Osteocyte (in vitro differentiated cells): ENCODE measurements at regions not wholly inside any gene's neighbourhood (a gene's known extent, or its start where the extent isn't known, plus 50 kb on each side); places are given as distances from the start of the nearest gene placed in this dataset.
"Not testable (repeated sequence)": the region's sequence is repeated elsewhere in the genome, so short reads cannot be mapped to it uniquely, and the experiment has no call there.

Experiments used
- DNase-seq: peaks from one replicate; pipeline ENCODE4 v3.0.0; 2021; ENCODE audit warnings: mixed read lengths; ENCODE audit not compliant: unreplicated experiment; ENCODE audit errors: extremely low spot score
- H3K27ac Mint-ChIP-seq: one replicate; pipeline ENCODE4 v1.8.0; 2021; ENCODE audit warnings: mild to moderate bottlenecking, mixed read lengths; ENCODE audit not compliant: unreplicated experiment
- H3K27me3 Mint-ChIP-seq: one replicate; pipeline ENCODE4 v1.8.0; 2021; ENCODE audit warnings: mixed read lengths; ENCODE audit not compliant: unreplicated experiment
- H3K36me3 Mint-ChIP-seq: one replicate; pipeline ENCODE4 v1.8.0; 2021; ENCODE audit warnings: mixed read lengths; ENCODE audit not compliant: unreplicated experiment
- H3K4me1 Mint-ChIP-seq: one replicate; pipeline ENCODE4 v1.8.0; 2021; ENCODE audit warnings: mixed read lengths; ENCODE audit not compliant: unreplicated experiment
- H3K4me3 Mint-ChIP-seq: one replicate; pipeline ENCODE4 v1.8.0; 2021; ENCODE audit warnings: mild to moderate bottlenecking, moderate library complexity, mixed read lengths; ENCODE audit not compliant: unreplicated experiment
- H3K9me3 Mint-ChIP-seq: one replicate; pipeline ENCODE4 v1.8.0; 2021; ENCODE audit warnings: mixed read lengths; ENCODE audit not compliant: unreplicated experiment
- CTCF ChIP-seq: fragments of 200-600 bp; sonication (generic); IDR thresholded peaks from 2 replicates; pipeline ENCODE4 v1.5.0; 2021; ENCODE audit warnings: antibody characterized with exemption, mild to moderate bottlenecking, moderate library complexity

- Mint-ChIP-seq H3K27ac (no peak overlapping the region), H3K4me1 (peaks cover 10% of the 10 kb centered on the region), H3K27me3 (peaks cover 61% of the 10 kb centered on the region), H3K36me3 (no peaks in the 10 kb centered on the region), H3K9me3 (no peaks in the 10 kb centered on the region), H3K4me3 (no peak overlapping the region)
- DNase-seq, result peak; percentile 62
- no peak for TF ChIP-seq CTCF
These were observed 93.5 kb downstream of the IER5 start for GRCh38 chr1:181181792-181182585.

DNA sequence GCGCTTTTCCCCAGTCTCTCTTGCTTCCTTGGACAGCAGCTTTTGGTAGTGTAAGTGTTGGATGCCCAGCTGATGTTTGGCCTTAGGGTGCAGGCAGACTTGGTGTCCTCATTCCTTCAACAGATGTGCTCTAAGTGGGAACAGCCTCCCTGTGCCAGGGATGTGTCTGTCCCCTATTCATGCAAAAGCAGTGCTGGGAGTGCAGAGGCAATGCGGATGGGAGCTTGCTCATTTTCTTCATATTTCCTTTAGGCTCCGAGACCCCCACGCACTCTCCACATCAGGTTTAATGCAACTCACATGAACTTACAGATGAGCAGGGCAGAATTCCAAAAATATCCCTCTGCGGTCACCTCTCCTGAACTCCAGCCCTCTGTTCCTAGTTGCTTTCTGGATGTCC, 96.1 kb downstream of the IER5 start:
- no peak for TF ChIP-seq CTCF
- Mint-ChIP-seq H3K4me1 (peaks cover 9% of the 10 kb centered on the region), H3K4me3 (no peak overlapping the region), H3K36me3 (no peaks in the 10 kb centered on the region), H3K27me3 (peaks cover 58% of the 10 kb centered on the region), H3K9me3 (no peaks in the 10 kb centered on the region), H3K27ac (no peak overlapping the region)
- DNase-seq, result no peak

GRCh38 chr1:181185461-181185860, 97.0 kb downstream of the IER5 start:
- Mint-ChIP-seq H3K27me3 (peaks cover 50% of the 10 kb centered on the region), H3K9me3 (no peaks in the 10 kb centered on the region), H3K4me1 (peaks cover 3% of the 10 kb centered on the region), H3K27ac (no peak overlapping the region), H3K36me3 (no peaks in the 10 kb centered on the region), H3K4me3 (no peak overlapping the region)
- DNase-seq, result no peak
- TF ChIP-seq CTCF, result no peak

DNA sequence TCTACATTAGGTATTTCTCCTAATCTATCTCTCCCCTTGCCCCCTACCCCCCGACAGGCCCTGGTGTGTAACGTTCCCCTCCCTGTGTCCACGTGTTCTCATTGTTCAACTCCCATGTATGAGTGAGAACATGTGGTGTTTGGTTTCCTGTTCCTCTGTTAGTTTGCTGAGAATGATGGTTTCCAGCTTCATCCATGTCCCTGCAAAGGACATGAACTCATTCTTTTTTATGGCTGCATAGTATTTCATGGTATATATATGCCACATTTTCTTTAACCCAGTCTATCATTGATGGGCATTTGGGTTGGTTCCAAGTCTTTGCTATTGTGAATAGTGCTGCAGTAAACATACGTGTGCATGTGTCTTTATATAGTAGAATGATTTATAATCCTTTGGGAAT, 97.6 kb downstream of the IER5 start:
- H3K27ac Mint-ChIP-seq, H3K36me3 Mint-ChIP-seq, H3K9me3 Mint-ChIP-seq, H3K4me1 Mint-ChIP-seq, H3K4me3 Mint-ChIP-seq, DNase-seq: not testable (repeated sequence)
- peaks cover 50% of the 10 kb centered on the region for H3K27me3 Mint-ChIP-seq

- Mint-ChIP-seq H3K27me3 (peaks cover 50% of the 10 kb centered on the region), H3K4me1 (peaks cover 2% of the 10 kb centered on the region), H3K9me3 (no peaks in the 10 kb centered on the region), H3K27ac (no peak overlapping the region), H3K36me3 (no peaks in the 10 kb centered on the region), H3K4me3 (no peak overlapping the region)
- no peak for TF ChIP-seq CTCF
- DNase-seq, result no peak
These were observed 99.0 kb downstream of the IER5 start for GRCh38 chr1:181187337-181188126.
